Posterior vena cava (tissue), 2 donors: ENCODE measurements at regions not wholly inside any gene's neighbourhood (a gene's known extent, or its start where the extent isn't known, plus 50 kb on each side); places are given as distances from the start of the nearest gene placed in this dataset.
"Not testable (repeated sequence)": the region's sequence is repeated elsewhere in the genome, so short reads cannot be mapped to it uniquely, and the experiment has no call there.

ENCODE experiments used
- DNase-seq: peaks from one replicate; pipeline ENCODE4 v3.0.0-alpha.2; 2020; ENCODE audit warnings: low spot score
- intact Hi-C, 2 donors: fragments of 100-400 bp; cut with DNase I; formaldehyde crosslinking; loops; one replicate each; pipeline versions ENCODE4 v1.14.1 to v1.14.2; 2022 to 2023
- donor health status: DM: yes; HTN: yes; CAD: no.
- donor health status: DM: yes; HTN: yes; CAD: no.

GRCh38 chr14:39626589-39627576, 194.7 kb upstream of the FBXO33 start:
- intact Hi-C loops, result no loop called here
- DNase-seq, result no peak

GRCh38 chr14:39621678-39622077, 189.4 kb upstream of the FBXO33 start:
- DNase-seq, result no peak
- intact Hi-C loops, result no loop called here

GRCh38 chr14:39621223-39621622, 189.0 kb upstream of the FBXO33 start:
- intact Hi-C loops, result no loop called here
- DNase-seq, result no peak

- DNase-seq, result no peak
- intact Hi-C loops, result no loop called here
Observed at GRCh38 chr14:39617537-39617936, 185.3 kb upstream of the FBXO33 start.

GRCh38 chr14:39615352-39615751, 183.1 kb upstream of the FBXO33 start:
- intact Hi-C loops, result no loop called here
- DNase-seq, result no peak

- DNase-seq, result no peak
Observed at GRCh38 chr14:39614297-39614923, 182.2 kb upstream of the FBXO33 start.

GRCh38 chr14:39609119-39609518, 176.9 kb upstream of the FBXO33 start:
- intact Hi-C loops, result no loop called here
- DNase-seq, result no peak

More at GRCh38 chr14:39614297-39614923, 182.2 kb upstream of the FBXO33 start:
- intact Hi-C loops, result no loop called here

- DNase-seq, result no peak
- intact Hi-C loops, result no loop called here
Observed at GRCh38 chr14:39607978-39608377, 175.7 kb upstream of the FBXO33 start.

GRCh38 chr14:39603942-39604341, 171.7 kb upstream of the FBXO33 start:
- no peak for DNase-seq

GRCh38 chr14:39593377-39593776, 161.1 kb upstream of the FBXO33 start:
- intact Hi-C loops, result no loop called here
- no peak for DNase-seq

More at GRCh38 chr14:39603942-39604341, 171.7 kb upstream of the FBXO33 start:
- intact Hi-C loops, result no loop called here

- DNase-seq, result no peak
- intact Hi-C loops, result no loop called here
Observed at GRCh38 chr14:39592116-39592789, 160.0 kb upstream of the FBXO33 start.

GRCh38 chr14:39589882-39590281, 157.6 kb upstream of the FBXO33 start:
- DNase-seq, intact Hi-C loops: not testable (repeated sequence)

GRCh38 chr14:39582028-39582654, 149.9 kb upstream of the FBXO33 start:
- DNase-seq, result no peak
- intact Hi-C loops, result no loop called here

- intact Hi-C loops, result no loop called here
Observed at GRCh38 chr14:39581474-39581873, 149.2 kb upstream of the FBXO33 start.

GRCh38 chr14:39580696-39581095, 148.5 kb upstream of the FBXO33 start:
- intact Hi-C loops, result no loop called here
- DNase-seq, result no peak

More at GRCh38 chr14:39581474-39581873, 149.2 kb upstream of the FBXO33 start:
- no peak for DNase-seq

- intact Hi-C loops, result no loop called here
- no peak for DNase-seq
Observed at GRCh38 chr14:39576736-39577135, 144.5 kb upstream of the FBXO33 start.

GRCh38 chr14:39576258-39576657, 144.0 kb upstream of the FBXO33 start:
- intact Hi-C loops, result no loop called here
- DNase-seq, result no peak

- no peak for DNase-seq
- intact Hi-C loops, result no loop called here
Observed at GRCh38 chr14:39568809-39569538, 136.7 kb upstream of the FBXO33 start.

GRCh38 chr14:39566795-39567194, 134.6 kb upstream of the FBXO33 start:
- DNase-seq, result no peak
- intact Hi-C loops, result no loop called here
